Right hindlimb (tissue), 1 donor: ENCODE measurements at regions not wholly inside any gene's neighbourhood (a gene's known extent, or its start where the extent isn't known, plus 50 kb on each side); places are given as distances from the start of the nearest gene placed in this dataset.
"Not testable (repeated sequence)": the region's sequence is repeated elsewhere in the genome, so short reads cannot be mapped to it uniquely, and the experiment has no call there.

Source experiments
- DNase-seq: peaks from one replicate; pipeline ENCODE4 v3.0.0-alpha.2; 2018

DNA sequence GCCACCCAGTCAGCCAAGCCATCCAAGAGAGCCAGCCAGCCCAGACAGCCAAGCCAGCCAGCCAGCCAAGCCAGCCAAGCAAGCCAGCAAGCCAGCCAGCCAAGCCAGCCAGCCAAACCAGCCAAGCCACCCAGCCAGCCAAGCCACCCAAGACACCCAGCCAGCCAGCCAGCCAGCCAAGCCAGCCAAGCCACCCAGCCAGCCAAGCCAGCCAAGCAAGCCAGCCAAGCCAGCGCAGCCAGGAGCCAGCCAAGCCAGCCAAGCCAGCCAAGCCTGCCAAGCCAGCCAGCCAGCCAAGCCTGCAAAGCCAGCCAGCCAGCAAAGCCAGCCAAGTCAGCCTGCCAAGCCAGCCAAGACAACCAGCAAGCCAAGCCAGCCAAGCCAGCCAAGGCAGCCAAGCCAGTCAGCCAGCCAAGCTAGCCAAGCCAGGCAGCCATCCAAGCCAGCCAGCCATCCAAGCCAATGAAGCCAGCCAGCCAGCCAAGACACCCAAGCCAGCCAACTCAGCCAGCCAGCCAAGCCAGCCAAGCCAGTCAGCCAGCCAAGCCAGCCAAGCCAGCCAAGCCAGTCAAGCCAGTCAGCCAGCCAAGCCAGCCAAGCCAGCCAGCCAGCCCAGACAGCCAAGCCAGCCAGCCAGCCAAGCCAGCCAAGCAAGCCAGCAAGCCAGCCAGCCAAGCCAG, 332.2 kb upstream of the PLGLB2 start:
- DNase-seq: not testable (repeated sequence)

DNA sequence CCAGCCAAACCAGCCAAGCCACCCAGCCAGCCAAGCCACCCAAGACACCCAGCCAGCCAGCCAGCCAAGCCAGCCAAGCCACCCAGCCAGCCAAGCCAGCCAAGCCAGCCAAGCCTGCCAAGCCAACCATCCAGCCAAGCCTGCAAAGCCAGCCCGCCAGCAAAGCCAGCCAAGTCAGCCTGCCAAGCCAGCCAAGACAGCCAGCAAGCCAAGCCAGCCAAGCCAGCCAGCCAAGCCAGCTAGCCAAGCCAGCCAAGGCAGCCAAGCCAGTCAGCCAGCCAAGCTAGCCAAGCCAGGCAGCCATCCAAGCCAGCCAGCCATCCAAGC, 331.7 kb upstream of the PLGLB2 start:
- not testable (repeated sequence) for DNase-seq

DNA sequence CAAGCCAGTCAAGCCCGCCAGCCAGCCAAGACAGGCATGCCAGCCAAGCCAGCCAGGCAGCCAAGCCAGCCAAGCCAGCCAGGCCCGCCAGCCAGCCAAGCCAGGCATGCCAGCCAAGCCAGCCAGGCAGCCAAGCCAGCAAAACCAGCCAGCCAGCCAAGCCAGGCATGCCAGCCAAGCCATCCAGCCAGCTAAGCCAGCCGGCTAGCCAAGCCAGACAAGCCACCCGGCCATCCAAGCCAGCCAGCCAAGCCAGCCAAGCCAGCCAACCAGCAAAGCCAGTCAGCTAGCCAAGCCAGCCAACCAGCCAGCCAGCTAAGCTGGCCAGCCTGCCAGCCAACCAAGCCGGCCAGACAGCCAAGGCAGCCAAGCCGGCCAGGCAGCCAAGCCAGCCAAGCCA, 330.7 kb upstream of the PLGLB2 start:
- not testable (repeated sequence) for DNase-seq

DNA sequence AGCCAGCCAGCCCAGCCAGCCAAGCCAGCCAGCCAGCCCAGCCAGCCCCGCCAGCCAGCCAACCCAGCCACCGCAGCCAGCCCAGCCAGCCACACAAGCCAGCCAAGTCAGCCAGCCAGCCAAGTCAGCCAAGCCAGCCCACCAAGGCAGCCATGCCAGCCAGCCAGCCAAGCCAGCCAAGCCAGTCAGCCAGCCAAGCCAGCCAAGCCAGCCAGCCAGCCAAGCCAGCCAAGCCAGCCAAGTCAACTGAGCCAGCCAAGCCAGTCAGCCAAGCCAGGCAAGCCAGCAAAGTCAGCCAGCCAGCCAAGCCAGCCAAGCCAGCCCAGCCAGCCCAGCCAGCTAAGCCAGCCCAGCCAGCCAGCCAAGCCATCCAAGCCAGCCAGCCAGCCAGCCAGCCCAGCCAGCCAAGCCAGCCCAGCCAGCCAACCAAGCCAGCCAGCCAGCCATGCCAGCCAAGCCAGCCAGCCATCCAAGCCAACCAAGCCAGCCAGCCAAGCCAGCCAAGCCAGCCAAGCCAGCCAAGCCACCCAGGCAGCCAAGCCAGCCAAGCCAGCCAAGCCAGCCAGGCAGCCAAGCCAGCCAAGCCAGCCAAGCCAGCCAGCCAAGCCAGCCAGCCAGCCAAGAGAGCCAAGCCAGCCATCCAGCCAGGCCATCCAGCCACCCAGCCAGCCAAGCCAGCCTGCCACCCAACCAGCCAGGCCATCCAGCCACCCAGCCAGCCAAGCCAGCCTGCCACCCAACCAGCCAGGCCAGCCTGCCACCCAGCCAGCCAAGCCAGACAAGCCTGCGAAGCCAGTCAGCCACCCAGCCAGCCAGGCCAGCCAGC, 329.9 kb upstream of the PLGLB2 start:
- DNase-seq: not testable (repeated sequence)

DNA sequence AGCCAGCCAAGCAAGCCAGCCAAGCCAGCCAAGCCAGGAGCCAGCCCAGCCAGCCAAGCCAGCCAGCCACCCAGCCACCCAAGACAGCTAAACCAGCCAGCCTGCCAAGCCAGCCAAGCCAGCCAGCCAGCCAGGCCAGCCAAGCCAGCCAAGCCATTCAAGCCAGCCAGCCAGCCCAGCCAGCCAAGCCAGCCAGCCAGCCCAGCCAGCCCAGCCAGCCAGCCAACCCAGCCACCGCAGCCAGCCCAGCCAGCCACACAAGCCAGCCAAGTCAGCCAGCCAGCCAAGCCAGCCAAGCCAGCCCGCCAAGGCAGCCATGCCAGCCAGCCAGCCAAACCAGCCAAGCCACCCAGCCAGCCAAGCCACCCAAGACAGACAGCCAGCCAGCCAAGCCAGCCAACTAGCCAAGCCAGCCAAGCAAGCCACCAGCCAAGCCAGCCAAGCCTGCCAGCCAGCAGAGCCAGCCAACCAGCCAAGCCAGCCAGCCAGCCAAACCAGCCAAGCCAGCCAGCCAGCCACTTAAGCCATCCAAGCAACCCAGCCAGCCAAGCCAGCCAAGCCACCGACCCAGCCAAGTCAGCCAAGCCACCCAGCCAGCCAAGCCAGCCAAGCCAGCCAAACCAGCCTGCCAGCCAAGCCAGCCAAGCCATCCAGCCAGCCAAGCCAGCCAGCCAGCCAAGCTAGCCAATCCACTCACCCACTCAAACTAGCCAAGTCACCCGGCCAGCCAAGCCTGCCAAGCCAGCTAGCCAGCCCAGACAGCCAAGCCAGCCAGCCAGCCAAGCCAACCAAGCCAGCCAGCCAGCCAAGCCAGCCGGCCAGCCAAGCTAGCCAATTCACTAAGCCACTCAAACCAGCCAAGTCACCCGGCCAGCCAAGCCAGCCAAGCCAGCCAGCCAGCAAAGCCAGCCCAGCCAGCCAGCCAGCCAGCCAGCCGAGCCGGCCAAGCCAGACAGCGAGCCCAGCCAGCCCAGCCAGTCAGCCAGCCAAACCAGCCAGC, 328.8 kb upstream of the PLGLB2 start:
- DNase-seq: not testable (repeated sequence)

DNA sequence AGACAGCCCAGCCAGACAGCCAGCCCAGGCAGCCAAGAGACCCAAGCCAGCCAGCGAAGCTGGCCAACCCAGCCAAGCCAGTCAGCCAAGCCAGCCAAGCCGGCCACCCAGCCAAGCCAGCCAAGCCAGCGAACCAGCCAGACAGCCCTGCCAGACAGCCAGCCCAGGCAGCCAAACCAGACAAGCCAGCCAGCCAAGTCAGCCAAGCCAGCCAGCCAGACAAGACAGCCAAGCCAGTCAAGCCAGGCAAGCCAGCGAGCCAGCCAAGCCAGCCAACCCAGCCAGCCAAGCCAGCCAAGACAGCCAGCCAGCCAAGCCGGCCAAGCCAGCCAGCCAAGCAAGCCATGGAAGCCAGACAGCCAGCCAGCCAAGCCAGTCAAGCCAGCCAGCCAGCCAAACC, 327.9 kb upstream of the PLGLB2 start:
- DNase-seq: not testable (repeated sequence)

DNA sequence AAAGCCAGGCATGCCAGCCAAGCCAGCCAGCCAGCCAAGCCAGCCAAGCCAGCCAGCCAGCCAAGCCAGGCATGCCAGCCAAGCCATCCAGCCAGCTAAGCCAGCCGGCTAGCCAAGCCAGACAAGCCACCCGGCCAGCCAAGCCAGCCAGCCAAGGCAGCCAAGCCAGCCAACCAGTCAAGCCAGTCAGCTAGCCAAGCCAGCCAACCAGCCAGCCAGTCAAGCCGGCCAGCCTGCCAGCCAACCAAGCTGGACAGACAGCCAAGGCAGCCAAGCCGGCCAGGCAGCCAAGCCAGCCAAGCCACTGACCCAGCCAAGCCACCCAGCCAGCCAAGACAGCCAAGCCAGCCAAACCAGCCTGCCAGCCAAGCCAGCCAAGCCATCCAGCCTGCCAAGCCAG, 326.9 kb upstream of the PLGLB2 start:
- DNase-seq: not testable (repeated sequence)

DNA sequence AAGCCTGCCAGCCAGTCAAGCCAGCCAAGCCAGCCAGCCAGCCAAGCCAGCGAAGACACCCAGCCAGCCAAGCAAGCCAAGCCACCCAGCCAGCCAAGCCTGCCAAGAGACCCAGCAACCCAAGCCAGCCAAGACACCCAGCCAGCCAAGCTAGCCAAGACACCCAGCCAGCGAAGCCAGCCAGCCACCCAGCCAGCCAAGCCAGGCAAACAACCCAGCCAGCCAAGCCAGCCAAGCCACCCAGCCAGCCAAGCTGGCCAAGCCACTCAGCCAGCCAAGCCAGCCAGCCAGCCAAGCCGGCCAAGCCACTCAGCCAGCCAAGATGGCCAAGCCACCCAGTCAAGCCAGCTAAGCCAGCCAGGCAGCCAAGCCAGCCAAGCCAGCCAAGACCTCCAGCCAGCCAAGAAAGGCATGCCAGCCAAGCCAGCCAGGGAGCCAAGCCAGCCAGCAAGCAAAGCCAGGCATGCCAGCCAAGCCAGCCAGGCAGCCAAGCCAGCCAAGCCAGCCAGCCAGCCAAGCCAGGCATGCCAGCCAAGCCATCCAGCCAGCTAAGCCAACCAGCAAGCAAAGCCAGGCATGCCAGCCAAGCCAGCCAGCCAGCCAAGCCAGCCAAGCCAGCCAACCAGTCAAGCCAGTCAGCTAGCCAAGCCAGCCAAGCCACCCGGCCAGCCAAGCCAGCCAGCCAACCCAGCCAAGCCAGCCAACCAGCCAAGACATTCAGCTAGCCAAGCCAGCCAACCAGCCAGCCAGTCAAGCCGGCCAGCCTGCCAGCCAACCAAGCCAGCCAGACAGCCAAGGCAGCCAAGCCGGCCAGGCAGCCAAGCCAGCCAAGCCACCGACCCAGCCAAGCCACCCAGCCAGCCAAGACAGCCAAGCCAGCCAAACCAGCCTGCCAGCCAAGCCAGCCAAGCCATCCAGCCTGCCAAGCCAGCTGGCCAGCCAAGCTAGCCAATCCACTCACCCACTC, 323.8 kb upstream of the PLGLB2 start:
- not testable (repeated sequence) for DNase-seq

DNA sequence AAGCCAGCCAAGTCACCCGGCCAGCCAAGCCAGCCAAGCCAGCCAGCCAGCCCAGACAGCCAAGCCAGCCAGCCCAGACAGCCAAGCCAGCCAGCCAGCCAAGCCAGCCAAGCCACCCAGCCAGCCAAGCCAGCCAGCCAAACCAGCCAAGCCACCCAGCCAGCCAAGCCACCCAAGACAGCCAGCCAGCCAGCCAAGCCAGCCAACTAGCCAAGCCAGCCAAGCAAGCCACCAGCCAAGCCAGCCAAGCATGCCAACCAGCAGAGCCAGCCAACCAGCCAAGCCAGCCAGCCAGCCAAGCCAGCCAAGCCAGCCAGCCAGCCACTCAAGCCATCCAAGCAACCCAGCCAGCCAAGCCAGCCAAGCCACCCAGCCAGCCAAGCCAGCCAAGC, 323.1 kb upstream of the PLGLB2 start:
- not testable (repeated sequence) for DNase-seq

DNA sequence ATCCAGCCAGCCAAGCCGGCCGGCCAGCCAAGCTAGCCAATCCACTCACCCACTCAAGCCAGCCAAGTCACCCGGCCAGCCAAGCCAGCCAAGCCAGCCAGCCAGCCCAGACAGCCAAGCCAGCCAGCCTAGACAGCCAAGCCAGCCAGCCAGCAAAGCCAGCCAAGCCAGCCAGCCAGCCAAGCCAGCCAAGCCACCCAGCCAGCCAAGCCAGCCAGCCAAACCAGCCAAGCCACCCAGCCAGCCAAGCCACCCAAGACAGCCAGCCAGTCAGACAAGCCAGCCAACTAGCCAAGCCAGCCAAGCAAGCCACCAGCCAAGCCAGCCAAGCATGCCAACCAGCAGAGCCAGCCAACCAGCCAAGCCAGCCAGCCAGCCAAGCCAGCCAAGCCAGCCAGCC, 322.7 kb upstream of the PLGLB2 start:
- not testable (repeated sequence) for DNase-seq

DNA sequence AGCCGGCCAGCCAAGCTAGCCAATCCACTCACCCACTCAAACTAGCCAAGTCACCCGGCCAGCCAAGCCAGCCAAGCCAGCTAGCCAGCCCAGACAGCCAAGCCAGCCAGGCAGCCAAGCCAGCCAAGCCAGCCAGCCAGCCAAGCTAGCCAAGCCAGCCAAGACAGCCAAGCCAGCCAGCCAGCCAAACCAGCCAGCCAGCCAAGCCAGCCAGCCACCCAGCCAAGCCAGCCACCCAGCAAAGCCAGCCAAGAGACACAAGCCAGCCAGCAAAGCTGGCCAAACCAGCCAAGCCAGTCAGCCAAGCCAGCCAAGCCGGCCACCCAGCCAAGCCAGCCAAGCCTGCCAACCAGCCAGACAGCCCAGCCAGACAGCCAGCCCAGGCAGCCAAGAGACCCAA, 322.2 kb upstream of the PLGLB2 start:
- not testable (repeated sequence) for DNase-seq

DNA sequence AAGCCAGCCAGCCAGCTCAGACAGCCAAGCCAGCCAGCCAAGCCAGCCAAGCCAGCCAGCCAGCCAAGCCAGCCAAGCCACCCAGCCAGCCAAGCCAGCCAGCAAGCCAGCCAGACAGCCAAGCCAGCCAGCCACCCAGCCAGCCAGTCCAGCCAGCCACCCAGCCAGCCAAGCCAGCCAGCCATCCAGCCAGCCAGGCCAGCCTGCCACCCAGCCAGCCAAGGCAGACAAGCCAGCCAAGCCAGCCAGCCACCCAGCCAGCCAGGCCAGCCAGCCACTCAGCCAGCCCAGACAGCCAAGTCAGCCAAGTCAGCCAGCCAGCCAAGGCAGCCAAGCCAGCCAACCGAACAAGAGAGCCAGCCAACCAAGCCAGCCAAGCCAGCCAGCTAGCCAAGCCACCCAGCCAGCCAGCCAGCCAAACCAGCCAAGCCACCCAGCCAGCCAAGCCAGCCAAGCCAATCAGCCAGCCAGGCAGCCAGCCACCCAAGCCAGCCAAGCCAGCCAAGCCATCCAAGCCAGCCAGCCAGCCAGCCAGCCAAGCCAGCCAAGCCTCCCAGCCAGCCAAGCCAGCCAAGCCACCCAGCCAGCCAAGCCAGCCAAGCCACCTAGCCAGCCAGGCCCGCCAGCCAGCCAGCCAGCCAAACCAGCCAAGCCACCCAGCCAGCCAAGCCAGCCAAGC, 319.3 kb upstream of the PLGLB2 start:
- not testable (repeated sequence) for DNase-seq

DNA sequence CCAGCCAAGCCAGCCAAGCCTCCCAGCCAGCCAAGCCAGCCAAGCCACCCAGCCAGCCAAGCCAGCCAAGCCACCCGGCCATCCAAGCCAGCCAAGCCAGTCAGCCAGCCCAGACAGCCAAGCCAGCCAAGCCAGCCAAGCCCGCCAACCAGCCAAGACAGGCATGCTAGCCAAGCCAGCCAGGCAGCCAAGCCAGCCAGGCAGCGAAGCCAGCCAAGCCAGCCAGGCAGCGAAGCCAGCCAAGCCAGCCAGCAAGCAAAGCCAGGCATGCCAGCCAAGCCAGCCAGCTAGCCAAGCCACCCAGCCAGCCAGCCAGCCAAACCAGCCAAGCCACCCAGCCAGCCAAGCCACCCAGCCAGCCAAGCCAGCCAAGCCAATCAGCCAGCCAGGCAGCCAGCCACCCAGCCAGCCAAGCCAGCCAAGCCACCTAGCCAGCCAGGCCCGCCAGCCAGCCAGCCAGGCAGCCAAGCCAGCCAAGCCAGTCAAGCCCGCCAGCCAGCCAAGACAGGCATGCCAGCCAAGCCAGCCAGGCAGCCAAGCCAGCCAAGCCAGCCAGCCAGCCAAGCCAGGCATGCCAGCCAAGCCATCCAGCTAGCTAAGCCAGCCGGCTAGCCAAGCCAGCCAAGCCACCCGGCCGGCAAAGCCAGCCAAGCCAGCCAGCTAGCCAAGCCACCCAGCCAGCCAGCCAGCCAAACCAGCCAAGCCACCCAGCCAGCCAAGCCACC, 318.5 kb upstream of the PLGLB2 start:
- DNase-seq: not testable (repeated sequence)

DNA sequence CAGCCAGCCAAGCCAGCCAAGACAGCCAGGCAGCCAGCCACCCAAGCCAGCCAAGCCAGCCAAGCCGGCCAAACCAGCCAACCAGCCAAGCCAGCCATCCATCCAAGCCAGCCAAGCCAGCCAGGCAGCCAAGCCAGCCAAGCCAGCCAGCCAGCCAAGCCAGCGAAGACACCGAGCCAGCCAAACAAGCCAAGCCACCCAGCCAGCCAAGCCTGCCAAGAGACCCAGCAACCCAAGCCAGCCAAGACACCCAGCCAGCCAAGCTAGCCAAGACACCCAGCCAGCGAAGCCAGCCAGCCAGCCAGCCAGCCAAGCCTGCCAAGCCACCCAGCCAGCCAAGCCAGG, 318.0 kb upstream of the PLGLB2 start:
- not testable (repeated sequence) for DNase-seq

DNA sequence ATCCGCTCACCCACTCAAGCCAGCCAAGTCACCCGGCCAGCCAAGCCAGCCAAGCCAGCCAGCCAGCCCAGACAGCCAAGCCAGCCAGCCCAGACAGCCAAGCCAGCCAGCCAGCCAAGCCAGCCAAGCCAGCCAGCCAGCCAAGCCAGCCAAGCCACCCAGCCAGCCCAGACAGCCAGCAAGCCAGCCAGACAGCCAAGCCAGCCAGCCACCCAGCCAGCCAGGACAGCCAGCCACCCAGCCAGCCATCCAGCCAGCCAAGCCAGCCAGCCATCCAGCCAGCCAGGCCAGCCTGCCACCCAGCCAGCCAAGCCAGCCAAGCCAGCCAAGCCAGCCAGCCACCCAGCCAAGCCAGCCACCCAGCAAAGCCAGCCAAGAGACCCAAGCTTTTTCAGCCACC, 316.8 kb upstream of the PLGLB2 start:
- not testable (repeated sequence) for DNase-seq

DNA sequence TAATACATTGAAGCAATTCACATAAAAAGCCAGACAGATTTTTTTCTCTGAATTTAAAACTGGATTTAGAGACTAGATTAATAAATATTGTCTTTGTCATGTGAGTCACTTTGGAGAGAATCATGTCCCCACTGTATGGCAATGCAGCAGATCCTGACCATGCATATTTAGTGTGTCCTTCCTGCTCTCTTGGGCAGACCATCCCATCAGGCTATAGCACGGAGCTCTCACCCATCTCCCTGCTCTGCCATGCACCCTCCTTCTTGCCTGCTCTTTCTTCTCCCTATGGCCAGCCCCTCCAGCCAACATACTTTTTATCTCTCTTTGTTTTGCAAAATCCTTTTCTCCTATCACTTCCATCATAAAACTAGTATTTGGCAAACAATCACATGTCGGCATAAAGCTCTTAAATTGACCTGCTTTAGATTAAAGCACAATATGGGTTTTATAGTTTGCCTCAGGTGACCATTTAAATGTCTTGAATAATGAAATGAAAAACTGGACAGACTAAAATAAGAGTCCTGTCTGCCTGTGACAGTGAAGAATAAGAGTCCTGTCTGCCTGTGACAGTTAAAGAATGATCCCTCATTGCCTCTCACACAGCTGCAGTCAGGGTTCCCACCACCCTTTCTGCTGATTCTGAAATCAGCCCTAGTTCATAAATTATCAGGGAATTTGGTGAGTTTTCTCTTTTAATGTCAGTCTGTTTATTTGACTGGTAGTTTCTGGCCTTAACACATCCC, 315.0 kb upstream of the PLGLB2 start:
- not testable (repeated sequence) for DNase-seq

DNA sequence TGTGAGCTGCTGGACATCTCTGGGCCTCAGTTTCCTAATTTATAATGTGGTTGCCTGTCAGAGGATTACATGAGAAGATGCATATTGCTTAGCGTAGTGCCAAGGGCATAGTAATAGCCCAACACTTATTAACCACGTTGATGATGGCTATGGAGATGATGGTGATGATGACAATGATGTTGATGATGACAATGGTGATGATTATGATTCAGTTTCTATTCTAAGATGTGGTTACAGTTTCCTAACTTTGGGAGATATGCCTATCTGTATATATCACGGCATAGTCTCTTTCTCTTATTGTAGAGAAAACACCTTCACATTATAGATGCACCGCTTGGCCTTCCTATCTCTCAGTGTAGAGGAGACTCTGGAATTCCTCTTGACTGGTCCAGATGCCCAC, 311.9 kb upstream of the PLGLB2 start:
- DNase-seq: not testable (repeated sequence)

DNA sequence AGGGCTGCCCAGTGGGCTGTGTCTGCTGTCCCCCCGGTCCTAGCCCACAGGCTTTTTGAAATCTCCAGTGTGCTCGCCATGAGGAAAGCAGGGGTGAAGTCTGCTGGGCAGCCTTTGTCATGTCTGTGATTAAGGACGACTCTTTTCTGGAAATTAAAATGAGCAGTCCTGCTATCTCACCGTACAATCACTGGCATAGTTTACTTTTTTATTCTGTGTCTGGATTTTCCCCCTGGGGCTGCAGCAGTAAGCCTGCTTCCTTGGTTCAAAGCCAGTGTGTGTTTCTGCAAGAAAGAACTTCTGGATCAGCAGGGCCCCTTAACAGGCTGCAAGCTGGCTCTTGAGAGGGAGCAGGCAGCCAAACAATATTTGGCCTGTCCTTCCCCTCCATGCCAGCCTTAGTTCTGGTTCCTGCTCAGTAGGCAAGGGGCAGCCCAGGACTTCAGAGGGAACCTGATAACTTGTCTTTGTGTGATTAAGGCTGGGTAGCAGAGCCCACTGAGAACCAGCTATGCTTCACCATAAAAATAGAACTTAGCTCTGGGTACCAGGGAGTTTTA, 310.1 kb upstream of the PLGLB2 start:
- not testable (repeated sequence) for DNase-seq

DNA sequence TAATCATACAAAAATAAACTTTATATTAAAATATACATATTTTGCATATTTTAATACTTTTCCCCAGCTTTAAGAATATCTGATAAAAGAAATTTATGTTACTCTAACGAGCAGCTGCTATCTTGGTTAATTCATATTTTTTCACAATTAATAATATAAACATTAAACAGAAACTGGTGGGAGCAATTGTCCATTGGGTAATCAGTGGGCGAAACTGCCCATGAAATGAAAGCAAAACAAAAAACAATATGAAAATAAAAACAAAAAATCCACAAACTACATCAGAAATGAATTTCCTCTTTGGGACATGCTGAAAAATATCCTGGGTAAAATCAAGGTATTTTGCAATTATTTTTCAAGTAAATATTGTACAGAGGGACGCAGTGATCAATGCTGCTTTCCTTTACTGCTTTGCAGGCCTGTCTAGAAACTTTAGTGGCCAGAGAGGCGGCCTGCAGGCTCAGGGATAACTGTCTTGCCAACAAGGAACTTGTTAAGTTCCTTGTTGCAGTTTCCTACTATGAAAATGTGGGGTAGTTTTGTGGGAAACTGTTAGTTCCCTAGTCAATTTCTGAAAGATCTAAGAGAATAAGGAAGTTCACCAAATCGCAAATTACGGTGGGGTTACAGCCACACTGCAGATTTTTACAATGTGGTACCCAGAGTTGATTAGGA, 309.0 kb upstream of the PLGLB2 start:
- DNase-seq: not testable (repeated sequence)
